MCF 10A (cell line): ENCODE measurements at regions not wholly inside any gene's neighbourhood (a gene's known extent, or its start where the extent isn't known, plus 50 kb on each side); places are given as distances from the start of the nearest gene placed in this dataset.
A peak's percentile ranks its signal among the peaks of the same experiment; 100 is the strongest.

Experiments used
- BruUV-seq: library from RNA; stranded (reverse); fragments of 400-500 nt; replicated peaks from 2 replicates; lab custom pipeline; 2021; lab: Mats Ljungman, UMichigan
- CTCF ChIA-PET: fragments of 300-600 bp; sonication (Branson Sonifier 250); formaldehyde crosslinking; extraction: SDS; loops from one replicate; lab custom pipeline; 2021; ENCODE audit warnings: antibody characterized with exemption, inconsistent platforms; lab: Yijun Ruan, JAX
- POLR2A ChIA-PET: fragments of 300-600, 350-650 bp; sonication (Branson Sonifier 250); formaldehyde crosslinking; extraction: SDS; loops from one replicate; lab custom pipeline; 2020; ENCODE audit warnings: antibody characterized with exemption, inconsistent platforms; lab: Yijun Ruan, JAX
- DNase-seq: peaks from one replicate; pipeline ENCODE4 v3.0.0-alpha.2; 2018; ENCODE audit not compliant: unreplicated experiment
- H3K27ac Mint-ChIP-seq: one replicate; pipeline ENCODE4 v1.8.0; 2022; ENCODE audit warnings: mild to moderate bottlenecking, low read depth, mixed read lengths; ENCODE audit not compliant: unreplicated experiment
- H3K27me3 Mint-ChIP-seq: one replicate; pipeline ENCODE4 v1.8.0; 2022; ENCODE audit warnings: mixed read lengths; ENCODE audit not compliant: insufficient read depth, unreplicated experiment
- H3K36me3 Mint-ChIP-seq: one replicate; pipeline ENCODE4 v1.8.0; 2022; ENCODE audit warnings: mild to moderate bottlenecking, moderate library complexity, mixed read lengths; ENCODE audit not compliant: insufficient read depth, unreplicated experiment
- H3K4me1 Mint-ChIP-seq: one replicate; pipeline ENCODE4 v1.8.0; 2022; ENCODE audit warnings: mixed read lengths; ENCODE audit not compliant: insufficient read depth, unreplicated experiment
- H3K4me3 Mint-ChIP-seq: one replicate; pipeline ENCODE4 v1.8.0; 2022; ENCODE audit warnings: mild to moderate bottlenecking, moderate library complexity, mixed read lengths; ENCODE audit not compliant: unreplicated experiment
- H3K9me3 Mint-ChIP-seq: one replicate; pipeline ENCODE4 v1.8.0; 2022; ENCODE audit warnings: mixed read lengths; ENCODE audit not compliant: unreplicated experiment
- intact Hi-C: fragments of 100-400 bp; cut with micrococcal nuclease; formaldehyde crosslinking; loops from 2 replicates; pipeline ENCODE4 v1.14.1; 2022
- TF ChIP-seq, protein P1 (sequence below): fragments of 200-600 bp; IDR thresholded peaks from one replicate; pipeline ENCODE4 v1.8.0; 2022; ENCODE audit warnings: antibody characterized with exemption, mild to moderate bottlenecking; ENCODE audit not compliant: unreplicated experiment

DNA sequence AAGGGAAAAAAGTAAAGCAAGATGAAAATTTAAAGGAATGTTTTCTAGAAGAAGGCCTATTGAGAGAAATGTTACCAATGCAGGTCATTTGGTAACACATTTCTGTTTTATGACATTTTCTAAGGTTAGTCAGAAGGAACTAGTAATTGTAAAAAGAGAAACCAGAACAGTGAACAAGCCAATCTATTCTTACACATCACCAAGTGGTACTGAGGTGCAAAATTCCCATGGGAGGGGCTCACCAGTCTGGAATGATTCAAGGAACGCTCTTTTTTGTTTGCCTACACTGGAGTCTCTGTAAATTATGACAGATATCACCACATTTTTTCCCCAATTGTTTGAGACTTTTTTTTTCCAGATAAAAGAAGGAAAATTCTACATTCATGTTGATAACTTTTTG is 404.7 kb upstream of the CNKSR2 start:
- Mint-ChIP-seq H3K4me1 (peaks cover 6% of the 10 kb centered on the region), H3K36me3 (peaks cover 6% of the 10 kb centered on the region), H3K27ac (no peak overlapping the region), H3K9me3 (peaks cover 7% of the 10 kb centered on the region), H3K27me3 (no peaks in the 10 kb centered on the region), H3K4me3 (no peak overlapping the region)
- intact Hi-C loops, result no loop called here
- TF ChIP-seq, protein P1, sequence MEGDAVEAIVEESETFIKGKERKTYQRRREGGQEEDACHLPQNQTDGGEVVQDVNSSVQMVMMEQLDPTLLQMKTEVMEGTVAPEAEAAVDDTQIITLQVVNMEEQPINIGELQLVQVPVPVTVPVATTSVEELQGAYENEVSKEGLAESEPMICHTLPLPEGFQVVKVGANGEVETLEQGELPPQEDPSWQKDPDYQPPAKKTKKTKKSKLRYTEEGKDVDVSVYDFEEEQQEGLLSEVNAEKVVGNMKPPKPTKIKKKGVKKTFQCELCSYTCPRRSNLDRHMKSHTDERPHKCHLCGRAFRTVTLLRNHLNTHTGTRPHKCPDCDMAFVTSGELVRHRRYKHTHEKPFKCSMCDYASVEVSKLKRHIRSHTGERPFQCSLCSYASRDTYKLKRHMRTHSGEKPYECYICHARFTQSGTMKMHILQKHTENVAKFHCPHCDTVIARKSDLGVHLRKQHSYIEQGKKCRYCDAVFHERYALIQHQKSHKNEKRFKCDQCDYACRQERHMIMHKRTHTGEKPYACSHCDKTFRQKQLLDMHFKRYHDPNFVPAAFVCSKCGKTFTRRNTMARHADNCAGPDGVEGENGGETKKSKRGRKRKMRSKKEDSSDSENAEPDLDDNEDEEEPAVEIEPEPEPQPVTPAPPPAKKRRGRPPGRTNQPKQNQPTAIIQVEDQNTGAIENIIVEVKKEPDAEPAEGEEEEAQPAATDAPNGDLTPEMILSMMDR, result no peak
- CTCF ChIA-PET, result interaction anchor here (0.8 kb wide), 1 partner anchor 20 kb away, joined by 3 read pairs; no protein-coding TSS in a partner anchor
- POLR2A ChIA-PET, result no interaction called here
- no TSS peak for BruUV-seq
- no peak for DNase-seq

DNA sequence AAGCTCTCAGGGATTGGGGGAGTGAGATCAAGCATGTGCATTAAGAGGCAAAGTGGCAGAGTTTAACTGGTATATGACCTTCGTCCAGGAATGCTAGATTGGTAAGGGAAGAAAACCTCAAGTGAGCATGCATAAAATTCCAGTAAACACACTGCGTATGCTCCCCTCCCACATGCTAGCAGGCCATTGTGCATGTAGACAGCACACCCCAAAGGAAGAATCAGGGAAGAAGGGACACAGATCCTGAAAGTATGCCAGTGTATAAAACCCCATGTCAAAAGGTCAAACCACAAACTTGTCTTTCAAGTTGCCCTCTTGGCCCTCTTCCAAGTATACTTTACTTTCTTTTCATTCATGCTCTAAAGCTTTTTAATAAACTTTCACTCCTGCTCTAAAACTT is 405.2 kb upstream of the CNKSR2 start:
- Mint-ChIP-seq H3K27me3 (no peaks in the 10 kb centered on the region), H3K36me3 (peaks cover 6% of the 10 kb centered on the region), H3K27ac (no peak overlapping the region), H3K9me3 (peaks cover 8% of the 10 kb centered on the region), H3K4me3 (no peak overlapping the region), H3K4me1 (peaks cover 3% of the 10 kb centered on the region)
- CTCF ChIA-PET, result interaction anchor here (0.8 to 1.0 kb wide), 2 partner anchors 19 to 438 kb away, joined by 3 read pairs; no protein-coding TSS in a partner anchor
- POLR2A ChIA-PET, result no interaction called here
- TF ChIP-seq, protein P1, result no peak
- no TSS peak for BruUV-seq
- peak; percentile 59 for DNase-seq
- intact Hi-C loops, result no loop called here

DNA sequence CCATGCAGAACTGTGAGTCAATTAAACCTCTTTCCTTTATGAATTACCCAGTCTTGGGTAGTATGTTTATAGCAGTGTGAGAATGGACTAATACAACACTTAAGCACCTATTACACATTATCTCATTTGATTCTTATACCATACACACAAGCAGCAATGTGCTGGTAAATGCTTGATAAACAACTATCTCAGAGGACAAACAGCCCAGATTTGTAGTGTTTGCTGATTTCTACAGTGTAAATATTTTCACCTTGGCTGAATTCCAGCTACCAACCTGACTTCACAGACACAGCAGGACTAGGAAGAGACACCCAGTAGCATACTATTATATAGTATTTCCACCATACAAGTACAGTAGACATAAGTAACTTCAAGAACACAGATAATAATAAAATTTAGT is 406.5 kb upstream of the CNKSR2 start:
- Mint-ChIP-seq H3K9me3 (peaks cover 20% of the 10 kb centered on the region), H3K4me3 (no peak overlapping the region), H3K4me1 (no peaks in the 10 kb centered on the region), H3K27me3 (no peaks in the 10 kb centered on the region), H3K36me3 (no peaks in the 10 kb centered on the region), H3K27ac (no peak overlapping the region)
- DNase-seq, result no peak
- TF ChIP-seq, protein P1, result no peak
- BruUV-seq, result no TSS peak
- ChIA-PET CTCF (interaction anchor here (1.0 kb wide), 1 partner anchor 436 kb away, joined by 3 read pairs; no protein-coding TSS in a partner anchor), POLR2A (no interaction called here)
- intact Hi-C loops, result no loop called here

DNA sequence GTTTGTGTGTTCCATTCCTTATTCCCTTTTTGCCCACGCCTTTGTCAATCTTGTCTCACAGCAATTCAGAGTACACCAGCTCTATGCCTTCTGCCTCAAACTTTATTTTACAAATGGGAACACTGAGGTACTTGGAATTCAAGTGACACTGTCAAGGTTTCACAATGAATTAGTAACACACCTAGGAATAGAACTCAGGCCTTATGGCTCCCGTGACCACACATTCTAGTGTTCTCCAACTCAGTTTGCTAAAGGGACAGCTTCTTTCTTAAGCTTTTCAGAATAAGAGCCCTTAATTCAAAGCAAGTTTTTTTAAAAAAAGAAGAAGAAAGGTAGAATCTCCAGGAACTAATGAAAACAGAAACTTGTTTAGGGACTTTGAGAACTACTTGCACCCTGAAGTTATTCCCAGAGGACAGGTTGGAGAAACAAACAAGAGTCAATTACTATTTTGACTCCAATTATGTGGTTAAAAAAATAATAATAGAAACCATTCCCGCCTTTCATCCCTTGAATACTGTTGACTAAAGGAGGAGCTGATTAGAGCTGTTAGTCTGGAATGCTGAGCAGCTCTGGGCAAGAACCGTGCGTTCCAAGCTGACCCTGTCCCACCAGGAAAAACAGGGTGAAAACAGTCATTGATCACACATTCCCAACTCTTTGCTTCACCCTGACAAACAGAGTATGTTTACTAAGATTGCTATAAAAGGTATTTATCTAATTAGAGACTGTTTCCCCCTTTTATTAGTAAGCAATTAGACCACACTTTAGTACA is 408.8 kb upstream of the CNKSR2 start:
- no peak for DNase-seq
- TF ChIP-seq, protein P1, result no peak
- BruUV-seq, result no TSS peak
- Mint-ChIP-seq H3K4me3 (no peak overlapping the region), H3K27ac (no peak overlapping the region), H3K4me1 (no peaks in the 10 kb centered on the region), H3K9me3 (peaks cover 13% of the 10 kb centered on the region), H3K36me3 (no peaks in the 10 kb centered on the region), H3K27me3 (no peaks in the 10 kb centered on the region)
- intact Hi-C loops, result no loop called here
- ChIA-PET CTCF (no interaction called here), POLR2A (no interaction called here)
